Hepatocyte (in vitro differentiated cells): ENCODE measurements at regions not wholly inside any gene's neighbourhood (a gene's known extent, or its start where the extent isn't known, plus 50 kb on each side); places are given as distances from the start of the nearest gene placed in this dataset.

ENCODE experiments used
- EZH2 ChIP-seq: fragments of 200-600 bp; sonication (generic); IDR thresholded peaks from 2 replicates; pipeline ENCODE4 v1.6.1; 2016; ENCODE audit warnings: antibody characterized with exemption, mild to moderate bottlenecking, borderline replicate concordance
- EZH2phosphoT487 ChIP-seq: fragments of 200-600 bp; sonication (generic); IDR thresholded peaks from one replicate; pipeline ENCODE4 v1.6.1; 2018; ENCODE audit warnings: antibody characterized with exemption, mild to moderate bottlenecking, low read depth, moderate library complexity; ENCODE audit not compliant: unreplicated experiment, severe bottlenecking
- TF ChIP-seq, protein P1 (sequence below): fragments of 200-600 bp; sonication (generic); IDR thresholded peaks from 2 replicates; pipeline ENCODE4 v1.5.1; 2016; ENCODE audit warnings: antibody characterized with exemption, mild to moderate bottlenecking; ENCODE audit not compliant: poor library complexity

DNA sequence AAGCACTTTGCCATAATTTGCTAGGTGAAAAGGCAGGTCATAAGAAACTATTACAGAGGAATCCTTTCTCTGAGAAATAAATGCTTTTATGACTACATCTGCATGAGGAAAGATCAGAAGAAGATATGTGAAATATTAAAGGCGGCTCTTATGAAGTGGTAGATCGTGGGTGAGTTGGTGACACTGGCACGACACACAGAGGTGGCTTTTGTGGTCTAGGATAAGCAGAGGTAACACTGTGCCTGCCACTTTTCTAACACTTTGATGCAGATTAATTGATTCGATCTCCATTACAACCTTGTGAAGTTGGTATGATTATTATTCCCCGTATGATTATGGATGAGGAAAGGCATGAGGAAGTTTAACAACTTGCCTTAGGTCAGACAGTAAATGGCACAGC lies 60.0 kb upstream of the ELK3 start:
- TF ChIP-seq, protein P1, sequence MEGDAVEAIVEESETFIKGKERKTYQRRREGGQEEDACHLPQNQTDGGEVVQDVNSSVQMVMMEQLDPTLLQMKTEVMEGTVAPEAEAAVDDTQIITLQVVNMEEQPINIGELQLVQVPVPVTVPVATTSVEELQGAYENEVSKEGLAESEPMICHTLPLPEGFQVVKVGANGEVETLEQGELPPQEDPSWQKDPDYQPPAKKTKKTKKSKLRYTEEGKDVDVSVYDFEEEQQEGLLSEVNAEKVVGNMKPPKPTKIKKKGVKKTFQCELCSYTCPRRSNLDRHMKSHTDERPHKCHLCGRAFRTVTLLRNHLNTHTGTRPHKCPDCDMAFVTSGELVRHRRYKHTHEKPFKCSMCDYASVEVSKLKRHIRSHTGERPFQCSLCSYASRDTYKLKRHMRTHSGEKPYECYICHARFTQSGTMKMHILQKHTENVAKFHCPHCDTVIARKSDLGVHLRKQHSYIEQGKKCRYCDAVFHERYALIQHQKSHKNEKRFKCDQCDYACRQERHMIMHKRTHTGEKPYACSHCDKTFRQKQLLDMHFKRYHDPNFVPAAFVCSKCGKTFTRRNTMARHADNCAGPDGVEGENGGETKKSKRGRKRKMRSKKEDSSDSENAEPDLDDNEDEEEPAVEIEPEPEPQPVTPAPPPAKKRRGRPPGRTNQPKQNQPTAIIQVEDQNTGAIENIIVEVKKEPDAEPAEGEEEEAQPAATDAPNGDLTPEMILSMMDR: no peak
- TF ChIP-seq EZH2: no peak
- no peak for TF ChIP-seq EZH2phosphoT487
